ENCODE measurements at regions not wholly inside any gene's neighbourhood (a gene's known extent, or its start where the extent isn't known, plus 50 kb on each side); places are given as distances from the start of the nearest gene placed in this dataset.

- TF ChIP-seq CTCF (IDR thresholded peaks at IDR 0.05) (no peak), POLR2A (IDR thresholded peaks at IDR 0.05) (no peak), POLR2AphosphoS5 (IDR thresholded peaks at IDR 0.05) (no peak)
These were observed 688.6 kb downstream of the DIPK2A start for GRCh38 chr3:144660186-144660585.

All from breast epithelium (tissue), 3 donors.